B cell (primary cell): ENCODE measurements at regions not wholly inside any gene's neighbourhood (a gene's known extent, or its start where the extent isn't known, plus 50 kb on each side); places are given as distances from the start of the nearest gene placed in this dataset.

Experiments
- EZH2 ChIP-seq: IDR thresholded peaks from 2 replicates; pipeline ENCODE4 v1.6.1; 2012; ENCODE audit warnings: borderline replicate concordance, low read depth, mild to moderate bottlenecking, moderate library complexity, low read length; ENCODE audit not compliant: insufficient read depth, poor library complexity, severe bottlenecking
- TF ChIP-seq, protein P1 (sequence below): fragments of 200-600 bp; IDR thresholded peaks from one replicate; pipeline ENCODE4 v1.8.0; 2022; ENCODE audit warnings: antibody characterized with exemption, mild to moderate bottlenecking

DNA sequence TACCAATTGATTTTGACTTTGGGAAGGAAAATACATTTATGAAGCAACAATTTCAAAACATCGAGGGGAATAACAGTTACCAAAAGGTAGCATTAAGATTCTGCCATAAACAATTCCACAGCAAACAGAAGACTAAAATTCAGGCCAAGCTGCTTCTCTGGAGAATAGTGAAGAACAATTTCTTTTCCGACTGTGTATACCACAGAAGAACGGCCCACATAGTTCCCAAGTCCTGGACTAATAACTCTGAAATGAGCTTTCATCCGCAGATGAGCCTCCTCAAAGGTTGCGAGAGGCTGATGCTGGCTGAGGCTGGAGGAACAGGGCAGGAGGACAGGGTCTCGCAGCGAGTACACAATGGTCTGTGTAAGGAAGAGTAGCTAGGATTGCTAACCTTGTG, 278.9 kb upstream of the TCF4 start:
- TF ChIP-seq, protein P1, sequence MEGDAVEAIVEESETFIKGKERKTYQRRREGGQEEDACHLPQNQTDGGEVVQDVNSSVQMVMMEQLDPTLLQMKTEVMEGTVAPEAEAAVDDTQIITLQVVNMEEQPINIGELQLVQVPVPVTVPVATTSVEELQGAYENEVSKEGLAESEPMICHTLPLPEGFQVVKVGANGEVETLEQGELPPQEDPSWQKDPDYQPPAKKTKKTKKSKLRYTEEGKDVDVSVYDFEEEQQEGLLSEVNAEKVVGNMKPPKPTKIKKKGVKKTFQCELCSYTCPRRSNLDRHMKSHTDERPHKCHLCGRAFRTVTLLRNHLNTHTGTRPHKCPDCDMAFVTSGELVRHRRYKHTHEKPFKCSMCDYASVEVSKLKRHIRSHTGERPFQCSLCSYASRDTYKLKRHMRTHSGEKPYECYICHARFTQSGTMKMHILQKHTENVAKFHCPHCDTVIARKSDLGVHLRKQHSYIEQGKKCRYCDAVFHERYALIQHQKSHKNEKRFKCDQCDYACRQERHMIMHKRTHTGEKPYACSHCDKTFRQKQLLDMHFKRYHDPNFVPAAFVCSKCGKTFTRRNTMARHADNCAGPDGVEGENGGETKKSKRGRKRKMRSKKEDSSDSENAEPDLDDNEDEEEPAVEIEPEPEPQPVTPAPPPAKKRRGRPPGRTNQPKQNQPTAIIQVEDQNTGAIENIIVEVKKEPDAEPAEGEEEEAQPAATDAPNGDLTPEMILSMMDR: no peak
- no peak for TF ChIP-seq EZH2
